H9 (cell line): ENCODE measurements at regions not wholly inside any gene's neighbourhood (a gene's known extent, or its start where the extent isn't known, plus 50 kb on each side); places are given as distances from the start of the nearest gene placed in this dataset.

Source experiments
- DNase-seq: peaks from one replicate; pipeline ENCODE4 v3.0.0-alpha.2; 2017
- H2AFZ ChIP-seq: one replicate; pipeline ENCODE4 v1.6.1; 2013; ENCODE audit warnings: mild to moderate bottlenecking, low read length, control low read depth, moderate library complexity
- H2AK5ac ChIP-seq: 2 replicates; pipeline ENCODE4 v1.6.1; 2013; ENCODE audit warnings: low read length, control low read depth, mixed read lengths; ENCODE audit not compliant: insufficient read length
- H2BK120ac ChIP-seq: one replicate; pipeline ENCODE4 v1.6.1; 2013; ENCODE audit warnings: low read depth, mild to moderate bottlenecking, low read length, control low read depth, inconsistent platforms; ENCODE audit not compliant: poor library complexity, severe bottlenecking
- H2BK12ac ChIP-seq: 2 replicates; pipeline ENCODE4 v1.6.1; 2013; ENCODE audit warnings: low read length, control low read depth, mixed read lengths, low read depth; ENCODE audit not compliant: insufficient read length
- H2BK15ac ChIP-seq: 2 replicates; pipeline ENCODE4 v1.6.1; 2013; ENCODE audit warnings: low read depth, low read length, control low read depth
- H2BK20ac ChIP-seq: one replicate; pipeline ENCODE4 v1.6.1; 2013; ENCODE audit warnings: low read depth, mild to moderate bottlenecking, low read length, control low read depth, inconsistent platforms; ENCODE audit not compliant: poor library complexity, severe bottlenecking
- H2BK5ac ChIP-seq: 2 replicates; pipeline ENCODE4 v1.6.1; 2013; ENCODE audit warnings: low read length, control low read depth, mixed read lengths; ENCODE audit not compliant: insufficient read length
- H3K14ac ChIP-seq: 2 replicates; pipeline ENCODE4 v1.6.1; 2013; ENCODE audit warnings: low read length, control low read depth; ENCODE audit not compliant: insufficient read depth
- H3K18ac ChIP-seq: 2 replicates; pipeline ENCODE4 v1.6.1; 2013; ENCODE audit warnings: low read depth, mild to moderate bottlenecking, mixed read lengths, low read length, control low read depth; ENCODE audit not compliant: insufficient read length
- H3K23ac ChIP-seq: 2 replicates; pipeline ENCODE4 v1.6.1; 2013; ENCODE audit warnings: low read length, control low read depth, mixed read lengths, low read depth; ENCODE audit not compliant: insufficient read length
- H3K23me2 ChIP-seq: 2 replicates; pipeline ENCODE4 v1.6.1; 2013; ENCODE audit warnings: low read depth, mild to moderate bottlenecking, mixed read lengths, low read length, control low read depth; ENCODE audit not compliant: insufficient read length, poor library complexity, severe bottlenecking
- H3K27ac ChIP-seq: 2 replicates; pipeline ENCODE4 v1.5.1; 2013; ENCODE audit warnings: low read length, control low read depth, mixed read lengths, low read depth; ENCODE audit not compliant: insufficient read length
- H3K27me3 ChIP-seq: 2 replicates; pipeline ENCODE4 v1.6.1; 2013; ENCODE audit warnings: low read length, control low read depth, inconsistent platforms; ENCODE audit not compliant: insufficient read depth
- H3K4ac ChIP-seq: 2 replicates; pipeline ENCODE4 v1.6.1; 2013; ENCODE audit warnings: low read depth, mild to moderate bottlenecking, control low read depth, inconsistent platforms, low read length, moderate library complexity
- H3K4me1 ChIP-seq: 2 replicates; pipeline ENCODE4 v1.6.1; 2013; ENCODE audit warnings: low read length, control low read depth, inconsistent platforms; ENCODE audit not compliant: insufficient read depth
- H3K4me2 ChIP-seq: 2 replicates; pipeline ENCODE4 v1.6.1; 2013; ENCODE audit warnings: low read length, control low read depth, mixed read lengths; ENCODE audit not compliant: insufficient read length, insufficient read depth
- H3K56ac ChIP-seq: 2 replicates; pipeline ENCODE4 v1.6.1; 2013; ENCODE audit warnings: low read depth, mild to moderate bottlenecking, mixed read lengths, low read length, control low read depth; ENCODE audit not compliant: insufficient read length
- H3K79me1 ChIP-seq: 2 replicates; pipeline ENCODE4 v1.6.1; 2013; ENCODE audit warnings: low read depth, mild to moderate bottlenecking, moderate library complexity, low read length, control low read depth, inconsistent platforms; ENCODE audit not compliant: insufficient read depth, poor library complexity, severe bottlenecking
- H3K79me2 ChIP-seq: 2 replicates; pipeline ENCODE4 v1.6.1; 2013; ENCODE audit warnings: low read length, control low read depth, inconsistent platforms; ENCODE audit not compliant: insufficient read depth
- H3K9ac ChIP-seq: 2 replicates; pipeline ENCODE4 v1.6.1; 2013; ENCODE audit warnings: low read length, control low read depth, mixed read lengths; ENCODE audit not compliant: insufficient read length; ENCODE audit errors: extremely low read depth
- H3K9me3 ChIP-seq: one replicate; pipeline ENCODE4 v1.6.1; 2013; ENCODE audit warnings: low read depth, low read length, inconsistent platforms; ENCODE audit not compliant: control insufficient read depth
- H3T11ph ChIP-seq: one replicate; pipeline ENCODE4 v1.6.1; 2013; ENCODE audit warnings: mild to moderate bottlenecking, low read length, control low read depth, inconsistent platforms
- H4K20me1 ChIP-seq: one replicate; pipeline ENCODE4 v1.6.1; 2013; ENCODE audit not compliant: control insufficient read depth, insufficient read length, insufficient read depth
- H4K5ac ChIP-seq: 2 replicates; pipeline ENCODE4 v1.6.1; 2013; ENCODE audit warnings: low read depth, mild to moderate bottlenecking, mixed read lengths, low read length, control low read depth; ENCODE audit not compliant: insufficient read length
- H4K8ac ChIP-seq: replicated peaks from 2 replicates; pipeline ENCODE4 v1.6.1; 2013; ENCODE audit warnings: low read length, control low read depth, mixed read lengths, low read depth; ENCODE audit not compliant: insufficient read length
- H4K91ac ChIP-seq: 2 replicates; pipeline ENCODE4 v1.6.1; 2013; ENCODE audit warnings: low read depth, mild to moderate bottlenecking, moderate library complexity, mixed read lengths, low read length, control low read depth; ENCODE audit not compliant: insufficient read length
- H3K27ac Mint-ChIP-seq, 3 experiments: 2 replicates in 2 of 3; 3 replicates in 1 of 3; pipeline ENCODE4 v1.8.0; 2020 to 2021; ENCODE audit warnings: mixed read lengths in 3 of 3, mild to moderate bottlenecking in 1 of 3, moderate library complexity in 1 of 3
- H3K27me3 Mint-ChIP-seq: 2 replicates; pipeline ENCODE4 v1.8.0; 2021; ENCODE audit warnings: low read depth, mild to moderate bottlenecking, moderate library complexity, mixed read lengths
- H3K36me3 Mint-ChIP-seq, 3 experiments: 2 replicates in 2 of 3; 3 replicates in 1 of 3; pipeline ENCODE4 v1.8.0; 2020 to 2021; ENCODE audit warnings: low read depth in 3 of 3, mixed read lengths in 3 of 3; ENCODE audit not compliant: insufficient read depth in 1 of 3
- H3K4me1 Mint-ChIP-seq, 2 experiments: 2 replicates each; pipeline ENCODE4 v1.8.0; 2020; ENCODE audit warnings: mixed read lengths in 2 of 2
- H3K4me3 Mint-ChIP-seq, 2 experiments: 2 replicates in 1 of 2; 3 replicates in 1 of 2; pipeline ENCODE4 v1.8.0; 2020 to 2021; ENCODE audit warnings: mild to moderate bottlenecking in 2 of 2, mixed read lengths in 2 of 2, moderate library complexity in 1 of 2
- H3K9me3 Mint-ChIP-seq, 2 experiments: 2 replicates in 1 of 2; 3 replicates in 1 of 2; pipeline ENCODE4 v1.8.0; 2020; ENCODE audit warnings: mild to moderate bottlenecking in 2 of 2, mixed read lengths in 2 of 2, moderate library complexity in 1 of 2
- CTCF ChIP-seq: fragments of 200-600 bp; sonication (generic); conservative IDR thresholded peaks from 3 replicates; pipeline ENCODE4 v1.8.0; 2021; ENCODE audit warnings: antibody characterized with exemption, mild to moderate bottlenecking
- whole genome bisulfite sequencing: extraction: QIAGEN DNeasy Blood & Tissue Kit; methylation state at CpG from one replicate; pipeline ENCODE4 v1.1.7; 2013; ENCODE audit warnings: missing lambda C conversion rate, low lambda C conversion rate, mixed read lengths; ENCODE audit not compliant: insufficient read length; ENCODE audit errors: extremely low coverage; 5-methylcytosine and 5-hydroxymethylcytosine counted together

GRCh38 chr10:113447278-113447677 is 105.6 kb upstream of the HABP2 start:
- peak; percentile 2 for DNase-seq
- no peak overlapping the region for H3K23ac ChIP-seq
- no peak overlapping the region for H3T11ph ChIP-seq
- H3K4me1 ChIP-seq: no peaks in the 10 kb centered on the region
- TF ChIP-seq CTCF: no peak
- no peak overlapping the region for H3K56ac ChIP-seq
- H2BK20ac ChIP-seq: no peak overlapping the region
- no peak overlapping the region for H4K8ac ChIP-seq
- Mint-ChIP-seq H3K27me3 (peaks cover 62% of the 10 kb centered on the region), H3K36me3 (no peaks in the 10 kb centered on the region; a peak in 1 of 7 replicates), H3K27ac (no peak overlapping the region), H3K4me3 (no peak overlapping the region), H3K9me3 (no peaks in the 10 kb centered on the region), H3K4me1 (peaks cover 0 to 3% of the 10 kb centered on the region in 2 experiments; a peak in 2 of 4 replicates)
- H2BK15ac ChIP-seq: no peak overlapping the region
- no peak overlapping the region for H2AFZ ChIP-seq
- no peaks in the 10 kb centered on the region for H3K23me2 ChIP-seq
- H4K20me1 ChIP-seq: no peaks in the 10 kb centered on the region
- no peak overlapping the region for H3K14ac ChIP-seq
- no peak overlapping the region for H2AK5ac ChIP-seq
- no CpG with 5 or more reads among the region's 1 CpG for WGBS
- no peaks in the 10 kb centered on the region for H3K27me3 ChIP-seq
- H3K4ac ChIP-seq: no peak overlapping the region
- H3K9me3 ChIP-seq: no peaks in the 10 kb centered on the region
- H2BK5ac ChIP-seq: no peak overlapping the region
- H2BK120ac ChIP-seq: no peak overlapping the region
- no peak overlapping the region for H3K9ac ChIP-seq
- H3K18ac ChIP-seq: no peak overlapping the region
- H4K91ac ChIP-seq: no peak overlapping the region
- no peaks in the 10 kb centered on the region for H3K79me1 ChIP-seq
- H3K4me2 ChIP-seq: no peak overlapping the region
- H4K5ac ChIP-seq: no peak overlapping the region
- H3K79me2 ChIP-seq: no peaks in the 10 kb centered on the region
- no peak overlapping the region for H3K27ac ChIP-seq
- H2BK12ac ChIP-seq: no peak overlapping the region
